ENCODE measurements at regions not wholly inside any gene's neighbourhood (a gene's known extent, or its start where the extent isn't known, plus 50 kb on each side); places are given as distances from the start of the nearest gene placed in this dataset.

GRCh38 chr12:116642106-116642505 is 82.9 kb downstream of the MAP1LC3B2 start:
- Histone ChIP-seq H3K27ac (ENCODE audit: low read depth, low read length) (no peak overlapping the region), H3K9me3 (ENCODE audit: control insufficient read depth, insufficient read depth, low read length) (peaks cover 3% of the 10 kb centered on the region), H3K27me3 (ENCODE audit: control insufficient read depth, insufficient read depth, low read length) (no peaks in the 10 kb centered on the region), H3K4me3 (ENCODE audit: low read depth, low read length) (no peak overlapping the region), H3K4me1 (ENCODE audit: control insufficient read depth, insufficient read depth, low read length) (no peaks in the 10 kb centered on the region), H3K36me3 (ENCODE audit: control insufficient read depth, insufficient read depth, low read length) (no peaks in the 10 kb centered on the region)
- no CpG with 5 or more reads among the region's 4 CpGs for WGBS (ENCODE audit: insufficient coverage)
- no peak for DNase-seq (ENCODE audit: low read depth in 4 of 6, low spot score in 6 of 6)

DNA sequence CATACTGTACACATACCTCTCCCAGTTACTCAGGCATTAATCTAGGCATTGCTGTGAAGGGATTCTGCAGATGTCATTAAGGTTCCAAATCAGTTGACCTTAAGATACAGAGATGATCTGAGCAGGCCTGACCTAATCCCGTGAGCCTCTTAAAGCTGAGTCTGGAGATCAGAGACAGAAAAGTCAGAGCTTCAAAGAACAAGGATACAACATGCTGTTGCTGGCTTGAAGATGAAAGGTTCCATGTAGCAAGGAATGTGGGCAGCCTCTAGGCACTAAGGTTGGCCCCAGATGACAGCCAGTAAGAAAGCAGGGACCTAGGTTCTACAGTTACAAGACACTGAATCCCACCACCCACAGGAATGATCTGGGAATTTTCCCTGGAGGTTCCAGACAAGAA is 81.1 kb downstream of the MAP1LC3B2 start:
- no peak overlapping the region for H3K4me3 ChIP-seq (ENCODE audit: low read depth, low read length)
- H3K9me3 ChIP-seq (ENCODE audit: control insufficient read depth, insufficient read depth, low read length), result peaks cover 3% of the 10 kb centered on the region
- H3K27me3 ChIP-seq (ENCODE audit: control insufficient read depth, insufficient read depth, low read length), result no peaks in the 10 kb centered on the region
- no peaks in the 10 kb centered on the region for H3K36me3 ChIP-seq (ENCODE audit: control insufficient read depth, insufficient read depth, low read length)
- H3K27ac ChIP-seq (ENCODE audit: low read depth, low read length), result no peak overlapping the region
- WGBS (ENCODE audit: insufficient coverage), result 75% methylated on average over 1 of the region's 1 CpG
- DNase-seq (ENCODE audit: low read depth in 4 of 6, low spot score in 6 of 6), result no peak
- no peaks in the 10 kb centered on the region for H3K4me1 ChIP-seq (ENCODE audit: control insufficient read depth, insufficient read depth, low read length)

DNA sequence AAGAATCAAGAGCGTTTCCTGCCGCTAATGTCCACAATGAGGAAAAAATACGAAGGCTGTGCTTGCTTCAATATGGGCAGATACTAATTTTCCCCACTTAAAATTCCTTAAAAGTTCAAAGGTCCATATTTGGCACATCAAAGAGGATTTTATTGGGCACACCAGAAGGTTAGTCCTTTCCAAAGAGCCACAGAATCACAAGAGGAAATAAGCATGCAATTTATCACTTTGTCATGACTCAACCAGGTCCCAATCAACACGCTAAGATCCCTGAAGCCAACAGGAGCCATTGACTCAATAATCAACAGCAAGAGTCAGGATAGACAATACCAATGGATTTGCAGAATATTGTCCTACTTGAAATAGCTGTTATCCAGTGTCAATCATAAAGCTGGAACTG is 80.6 kb downstream of the MAP1LC3B2 start:
- Histone ChIP-seq H3K36me3 (ENCODE audit: control insufficient read depth, insufficient read depth, low read length) (no peaks in the 10 kb centered on the region), H3K27ac (ENCODE audit: low read depth, low read length) (no peak overlapping the region), H3K4me1 (ENCODE audit: control insufficient read depth, insufficient read depth, low read length) (no peaks in the 10 kb centered on the region), H3K4me3 (ENCODE audit: low read depth, low read length) (no peak overlapping the region), H3K27me3 (ENCODE audit: control insufficient read depth, insufficient read depth, low read length) (no peaks in the 10 kb centered on the region), H3K9me3 (ENCODE audit: control insufficient read depth, insufficient read depth, low read length) (peaks cover 3% of the 10 kb centered on the region)
- 87% methylated on average over 4 of the region's 4 CpGs for WGBS (ENCODE audit: insufficient coverage)
- no peak for DNase-seq (ENCODE audit: low read depth in 4 of 6, low spot score in 6 of 6)

DNA sequence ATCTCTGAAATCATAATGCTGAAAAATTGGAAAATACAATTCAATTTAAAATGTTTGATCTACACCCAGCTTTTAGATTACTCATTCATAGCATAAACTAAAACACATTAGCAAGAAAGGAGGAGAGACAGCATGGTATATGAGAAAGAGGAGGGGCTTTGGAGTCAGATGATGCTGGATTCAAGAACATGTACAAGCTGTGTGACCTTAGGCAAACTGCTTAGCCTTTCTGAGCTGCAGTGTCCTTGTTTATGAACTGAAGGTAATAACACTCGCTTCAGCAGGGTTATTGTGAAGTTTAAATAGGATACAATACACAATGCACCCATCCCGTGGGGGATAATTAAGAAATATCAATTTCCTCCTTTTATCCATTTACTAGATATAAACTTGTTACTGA is 79.2 kb downstream of the MAP1LC3B2 start:
- Histone ChIP-seq H3K27me3 (ENCODE audit: control insufficient read depth, insufficient read depth, low read length) (no peaks in the 10 kb centered on the region), H3K36me3 (ENCODE audit: control insufficient read depth, insufficient read depth, low read length) (no peaks in the 10 kb centered on the region), H3K4me3 (ENCODE audit: low read depth, low read length) (no peak overlapping the region), H3K9me3 (ENCODE audit: control insufficient read depth, insufficient read depth, low read length) (no peaks in the 10 kb centered on the region), H3K27ac (ENCODE audit: low read depth, low read length) (no peak overlapping the region), H3K4me1 (ENCODE audit: control insufficient read depth, insufficient read depth, low read length) (no peaks in the 10 kb centered on the region)
- no peak for DNase-seq (ENCODE audit: low read depth in 4 of 6, low spot score in 6 of 6)
- no CpG with 5 or more reads among the region's 2 CpGs for WGBS (ENCODE audit: insufficient coverage)

GRCh38 chr12:116637589-116638150 is 78.5 kb downstream of the MAP1LC3B2 start:
- Histone ChIP-seq H3K4me3 (ENCODE audit: low read depth, low read length) (no peak overlapping the region), H3K4me1 (ENCODE audit: control insufficient read depth, insufficient read depth, low read length) (no peaks in the 10 kb centered on the region), H3K9me3 (ENCODE audit: control insufficient read depth, insufficient read depth, low read length) (no peaks in the 10 kb centered on the region), H3K27ac (ENCODE audit: low read depth, low read length) (no peak overlapping the region), H3K27me3 (ENCODE audit: control insufficient read depth, insufficient read depth, low read length) (no peaks in the 10 kb centered on the region), H3K36me3 (ENCODE audit: control insufficient read depth, insufficient read depth, low read length) (no peaks in the 10 kb centered on the region)
- WGBS (ENCODE audit: insufficient coverage), result 57% methylated on average over 1 of the region's 6 CpGs
- DNase-seq (ENCODE audit: low read depth in 4 of 6, low spot score in 6 of 6), result no peak

DNA sequence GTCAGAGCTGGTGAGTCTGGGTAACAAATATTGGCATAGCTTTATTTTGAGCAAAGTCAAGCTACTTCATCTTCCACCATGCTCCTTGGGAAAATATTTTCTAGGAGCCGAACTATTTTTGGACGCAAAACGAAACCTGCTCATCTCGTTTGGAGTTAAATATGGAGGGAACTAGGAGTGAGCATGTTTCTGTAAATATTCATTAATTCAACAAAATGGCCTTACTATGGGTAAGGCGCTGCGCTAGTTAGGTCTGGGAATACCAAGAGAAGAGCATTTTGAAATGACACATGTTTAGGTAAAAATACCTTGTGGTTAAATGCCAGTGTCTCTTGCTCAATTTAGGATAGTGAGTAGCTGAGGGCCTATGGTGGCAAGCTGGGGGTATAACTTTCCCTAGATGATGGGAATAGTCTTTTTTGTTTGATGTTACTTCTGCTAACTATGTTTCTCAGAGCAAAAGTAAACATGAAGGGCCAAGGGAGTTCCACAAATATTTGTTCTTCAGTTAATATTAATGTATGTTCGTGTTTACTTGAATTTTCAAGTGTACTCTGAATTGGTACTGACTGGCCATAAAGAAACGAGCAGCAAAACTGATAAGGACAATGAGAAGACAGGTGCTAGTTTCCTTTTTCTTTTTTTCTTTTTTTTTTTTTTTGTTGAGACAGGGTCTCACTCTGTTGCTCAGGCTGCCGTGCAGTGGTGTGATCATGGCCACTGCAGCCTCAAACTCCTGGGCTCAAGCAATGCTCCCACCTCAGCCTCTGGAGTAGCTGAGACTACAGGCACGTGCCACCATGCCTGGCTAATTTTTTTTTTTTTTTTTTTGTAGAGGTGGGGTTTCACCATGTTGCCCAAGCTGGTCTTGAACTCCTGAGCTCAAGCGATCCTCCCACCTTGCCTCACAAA is 77.7 kb downstream of the MAP1LC3B2 start:
- 90% methylated on average over 4 of the region's 11 CpGs for WGBS (ENCODE audit: insufficient coverage)
- H3K4me3 ChIP-seq (ENCODE audit: low read depth, low read length), result no peak overlapping the region
- H3K27ac ChIP-seq (ENCODE audit: low read depth, low read length), result no peak overlapping the region
- H3K36me3 ChIP-seq (ENCODE audit: control insufficient read depth, insufficient read depth, low read length), result no peaks in the 10 kb centered on the region
- no peaks in the 10 kb centered on the region for H3K4me1 ChIP-seq (ENCODE audit: control insufficient read depth, insufficient read depth, low read length)
- no peaks in the 10 kb centered on the region for H3K9me3 ChIP-seq (ENCODE audit: control insufficient read depth, insufficient read depth, low read length)
- H3K27me3 ChIP-seq (ENCODE audit: control insufficient read depth, insufficient read depth, low read length), result no peaks in the 10 kb centered on the region
- DNase-seq (ENCODE audit: low read depth in 4 of 6, low spot score in 6 of 6), result no peak

GRCh38 chr12:116635487-116635886 is 76.3 kb downstream of the MAP1LC3B2 start:
- H3K27me3 ChIP-seq (ENCODE audit: control insufficient read depth, insufficient read depth, low read length), result no peaks in the 10 kb centered on the region
- H3K9me3 ChIP-seq (ENCODE audit: control insufficient read depth, insufficient read depth, low read length), result no peaks in the 10 kb centered on the region
- H3K27ac ChIP-seq (ENCODE audit: low read depth, low read length), result no peak overlapping the region
- H3K4me1 ChIP-seq (ENCODE audit: control insufficient read depth, insufficient read depth, low read length), result no peaks in the 10 kb centered on the region
- 65% methylated on average over 2 of the region's 9 CpGs for WGBS (ENCODE audit: insufficient coverage)
- DNase-seq (ENCODE audit: low read depth in 4 of 6, low spot score in 6 of 6), result no peak
- H3K4me3 ChIP-seq (ENCODE audit: low read depth, low read length), result no peak overlapping the region
- H3K36me3 ChIP-seq (ENCODE audit: control insufficient read depth, insufficient read depth, low read length), result no peaks in the 10 kb centered on the region

GRCh38 chr12:116633476-116633875 is 74.3 kb downstream of the MAP1LC3B2 start:
- DNase-seq (ENCODE audit: low read depth in 4 of 6, low spot score in 6 of 6), result no peak
- Histone ChIP-seq H3K36me3 (ENCODE audit: control insufficient read depth, insufficient read depth, low read length) (no peaks in the 10 kb centered on the region), H3K27me3 (ENCODE audit: control insufficient read depth, insufficient read depth, low read length) (peaks cover 2% of the 10 kb centered on the region), H3K4me1 (ENCODE audit: control insufficient read depth, insufficient read depth, low read length) (no peaks in the 10 kb centered on the region), H3K27ac (ENCODE audit: low read depth, low read length) (no peak overlapping the region), H3K4me3 (ENCODE audit: low read depth, low read length) (no peak overlapping the region), H3K9me3 (ENCODE audit: control insufficient read depth, insufficient read depth, low read length) (no peaks in the 10 kb centered on the region)
- 77% methylated on average over 5 of the region's 5 CpGs for WGBS (ENCODE audit: insufficient coverage)

GRCh38 chr12:116631619-116632018 is 72.4 kb downstream of the MAP1LC3B2 start:
- 83% methylated on average over 1 of the region's 4 CpGs for WGBS (ENCODE audit: insufficient coverage)
- peaks cover 2% of the 10 kb centered on the region for H3K27me3 ChIP-seq (ENCODE audit: control insufficient read depth, insufficient read depth, low read length)

GRCh38 chr12:116630762-116631161 is 71.6 kb downstream of the MAP1LC3B2 start:
- H3K9me3 ChIP-seq (ENCODE audit: control insufficient read depth, insufficient read depth, low read length), result no peaks in the 10 kb centered on the region
- 69% methylated on average over 3 of the region's 7 CpGs for WGBS (ENCODE audit: insufficient coverage)
- H3K36me3 ChIP-seq (ENCODE audit: control insufficient read depth, insufficient read depth, low read length), result no peaks in the 10 kb centered on the region
- H3K27me3 ChIP-seq (ENCODE audit: control insufficient read depth, insufficient read depth, low read length), result peaks cover 2% of the 10 kb centered on the region
- DNase-seq (ENCODE audit: low read depth in 4 of 6, low spot score in 6 of 6), result no peak
- no peaks in the 10 kb centered on the region for H3K4me1 ChIP-seq (ENCODE audit: control insufficient read depth, insufficient read depth, low read length)
- H3K27ac ChIP-seq (ENCODE audit: low read depth, low read length), result no peak overlapping the region
- no peak overlapping the region for H3K4me3 ChIP-seq (ENCODE audit: low read depth, low read length)

More at GRCh38 chr12:116631619-116632018, 72.4 kb downstream of the MAP1LC3B2 start:
- no peak overlapping the region for H3K27ac ChIP-seq (ENCODE audit: low read depth, low read length)
- DNase-seq (ENCODE audit: low read depth in 4 of 6, low spot score in 6 of 6), result no peak
- no peaks in the 10 kb centered on the region for H3K36me3 ChIP-seq (ENCODE audit: control insufficient read depth, insufficient read depth, low read length)
- H3K9me3 ChIP-seq (ENCODE audit: control insufficient read depth, insufficient read depth, low read length), result no peaks in the 10 kb centered on the region
- no peak overlapping the region for H3K4me3 ChIP-seq (ENCODE audit: low read depth, low read length)
- H3K4me1 ChIP-seq (ENCODE audit: control insufficient read depth, insufficient read depth, low read length), result no peaks in the 10 kb centered on the region

Measured in spinal cord (tissue), 9 donors.